ENCODE measurements at regions not wholly inside any gene's neighbourhood (a gene's known extent, or its start where the extent isn't known, plus 50 kb on each side); places are given as distances from the start of the nearest gene placed in this dataset.

DNA sequence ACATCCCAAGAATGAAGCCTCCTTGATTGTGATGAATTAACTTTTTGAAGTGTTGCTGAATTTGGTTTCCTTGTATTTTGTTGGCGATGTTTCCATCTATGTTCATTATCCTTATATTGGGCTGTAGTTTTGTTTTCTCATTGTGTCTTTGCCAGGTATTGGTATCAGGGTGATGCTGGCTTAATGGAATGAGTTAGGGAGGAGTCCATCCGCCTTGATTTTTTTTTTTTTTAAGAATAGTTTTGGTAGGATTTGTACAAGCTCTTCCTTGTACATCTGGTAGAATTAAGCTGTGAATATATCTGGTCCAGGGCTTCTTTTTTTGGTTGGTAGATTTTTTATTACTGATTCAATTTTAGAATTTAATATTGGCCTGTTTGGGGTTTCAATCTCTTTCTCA, 166.1 kb upstream of the WDFY3 start:
- TF ChIP-seq, protein P1, sequence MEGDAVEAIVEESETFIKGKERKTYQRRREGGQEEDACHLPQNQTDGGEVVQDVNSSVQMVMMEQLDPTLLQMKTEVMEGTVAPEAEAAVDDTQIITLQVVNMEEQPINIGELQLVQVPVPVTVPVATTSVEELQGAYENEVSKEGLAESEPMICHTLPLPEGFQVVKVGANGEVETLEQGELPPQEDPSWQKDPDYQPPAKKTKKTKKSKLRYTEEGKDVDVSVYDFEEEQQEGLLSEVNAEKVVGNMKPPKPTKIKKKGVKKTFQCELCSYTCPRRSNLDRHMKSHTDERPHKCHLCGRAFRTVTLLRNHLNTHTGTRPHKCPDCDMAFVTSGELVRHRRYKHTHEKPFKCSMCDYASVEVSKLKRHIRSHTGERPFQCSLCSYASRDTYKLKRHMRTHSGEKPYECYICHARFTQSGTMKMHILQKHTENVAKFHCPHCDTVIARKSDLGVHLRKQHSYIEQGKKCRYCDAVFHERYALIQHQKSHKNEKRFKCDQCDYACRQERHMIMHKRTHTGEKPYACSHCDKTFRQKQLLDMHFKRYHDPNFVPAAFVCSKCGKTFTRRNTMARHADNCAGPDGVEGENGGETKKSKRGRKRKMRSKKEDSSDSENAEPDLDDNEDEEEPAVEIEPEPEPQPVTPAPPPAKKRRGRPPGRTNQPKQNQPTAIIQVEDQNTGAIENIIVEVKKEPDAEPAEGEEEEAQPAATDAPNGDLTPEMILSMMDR (IDR thresholded peaks at IDR 0.05) = no peak
- no peak for TF ChIP-seq POLR2A (IDR thresholded peaks at IDR 0.05)
